Common myeloid progenitor, CD34-positive (primary cell): ENCODE measurements at regions not wholly inside any gene's neighbourhood (a gene's known extent, or its start where the extent isn't known, plus 50 kb on each side); places are given as distances from the start of the nearest gene placed in this dataset.

Source experiments
- CTCF ChIA-PET: fragments of 350-600 bp; sonication (Branson Sonifier 250); formaldehyde crosslinking; loops from one replicate; lab custom pipeline; 2021; ENCODE audit warnings: antibody characterized with exemption; lab: Charles Lee
- POLR2A ChIA-PET: fragments of 350-600 bp; sonication (Branson Sonifier 250); formaldehyde crosslinking; loops from one replicate; lab custom pipeline; 2021; ENCODE audit warnings: antibody characterized with exemption; lab: Charles Lee
- DNase-seq, 3 donors: peaks; one replicate each; pipeline versions ENCODE4 v3.0.0 to v3.0.0-alpha.2; 2013
- H3K27ac ChIP-seq, 2 experiments: 1 replicate in 1 of 2; 2 replicates in 1 of 2; pipeline ENCODE4 v1.7.0; 2013; ENCODE audit warnings: inconsistent platforms in 2 of 2, low read length in 2 of 2, mild to moderate bottlenecking in 2 of 2, low read depth in 1 of 2, moderate library complexity in 1 of 2; ENCODE audit not compliant: severe bottlenecking in 2 of 2, insufficient read depth in 1 of 2, poor library complexity in 1 of 2
- H3K27me3 ChIP-seq, 5 experiments: replicated peaks in 2 of 5; 1 replicate in 3 of 5; 2 replicates in 2 of 5; pipeline versions ENCODE4 v1.6.1 to v1.7.0; 2013; ENCODE audit warnings: low read length in 4 of 5, mild to moderate bottlenecking in 2 of 5, moderate library complexity in 2 of 5, inconsistent platforms in 1 of 5; ENCODE audit not compliant: insufficient read depth in 5 of 5, control insufficient read depth in 4 of 5
- H3K36me3 ChIP-seq, 4 experiments: 1 replicate in 2 of 4; 2 replicates in 2 of 4; pipeline versions ENCODE4 v1.6.1 to v1.7.0; 2013; ENCODE audit warnings: low read length in 3 of 4, control low read depth in 1 of 4, mild to moderate bottlenecking in 1 of 4; ENCODE audit not compliant: control insufficient read depth in 4 of 4, insufficient read depth in 4 of 4
- H3K4me1 ChIP-seq, 4 experiments: 1 replicate in 3 of 4; 2 replicates in 1 of 4; pipeline versions ENCODE4 v1.6.1 to v1.7.1; 2013; ENCODE audit warnings: low read length in 3 of 4, mild to moderate bottlenecking in 3 of 4, control low read depth in 1 of 4, inconsistent platforms in 1 of 4, moderate library complexity in 1 of 4; ENCODE audit not compliant: control insufficient read depth in 4 of 4, insufficient read depth in 4 of 4; ENCODE audit errors: control extremely low read depth in 1 of 4
- H3K4me3 ChIP-seq, 7 experiments: 1 replicate in 4 of 7; 2 replicates in 3 of 7; pipeline versions ENCODE4 v1.5.1 to v1.7.0; 2013; ENCODE audit warnings: mild to moderate bottlenecking in 7 of 7, low read length in 6 of 7, moderate library complexity in 6 of 7, inconsistent platforms in 2 of 7, low read depth in 2 of 7, control low read depth in 1 of 7; ENCODE audit not compliant: insufficient read depth in 4 of 7, control insufficient read depth in 1 of 7; ENCODE audit errors: extremely low read depth in 1 of 7
- H3K9me3 ChIP-seq, 5 experiments: 1 replicate in 4 of 5; 2 replicates in 1 of 5; pipeline versions ENCODE4 v1.6.1 to v1.7.1; 2013; ENCODE audit warnings: low read length in 4 of 5, mild to moderate bottlenecking in 2 of 5, inconsistent platforms in 1 of 5, low read depth in 1 of 5, moderate library complexity in 1 of 5; ENCODE audit not compliant: control insufficient read depth in 4 of 5, insufficient read depth in 2 of 5; ENCODE audit errors: control extremely low read depth in 1 of 5
- WGBS: methylation state at CpG from one replicate; pipeline ENCODE4 v1.1.5; 2013; ENCODE audit not compliant: insufficient coverage; 5-methylcytosine and 5-hydroxymethylcytosine counted together

- H3K27ac ChIP-seq = no peak overlapping the region
- no peak overlapping the region for H3K4me3 ChIP-seq
- CTCF ChIA-PET = no interaction called here
- peaks cover 0 to 4% (median 3%) of the 10 kb centered on the region in 5 experiments for H3K9me3 ChIP-seq
- 100% methylated on average over 1 of the region's 7 CpGs for WGBS
- POLR2A ChIA-PET = no interaction called here
- H3K4me1 ChIP-seq = no peaks in the 10 kb centered on the region
- no peaks in the 10 kb centered on the region for H3K36me3 ChIP-seq
- DNase-seq = no peak
- no peaks in the 10 kb centered on the region for H3K27me3 ChIP-seq
Measured at GRCh38 chr21:19547951-19548840, 1144.6 kb upstream of the TMPRSS15 start.

GRCh38 chr21:19553919-19554615, 1150.5 kb upstream of the TMPRSS15 start:
- DNase-seq = no peak
- ChIA-PET CTCF (interaction anchor here (1.5 kb wide), 1 partner anchor 15 kb away, joined by 3 read pairs; no protein-coding TSS in a partner anchor), POLR2A (no interaction called here)
- peaks cover 0 to 4% (median 0%) of the 10 kb centered on the region in 5 experiments for H3K9me3 ChIP-seq
- no peak overlapping the region for H3K27ac ChIP-seq
- H3K27me3 ChIP-seq = no peaks in the 10 kb centered on the region
- no peaks in the 10 kb centered on the region for H3K4me1 ChIP-seq
- no peaks in the 10 kb centered on the region for H3K36me3 ChIP-seq
- WGBS = 84% methylated on average over 2 of the region's 2 CpGs
- H3K4me3 ChIP-seq = no peak overlapping the region

- no peak overlapping the region for H3K4me3 ChIP-seq
- no peak for DNase-seq
- H3K27ac ChIP-seq = no peak overlapping the region
- 94% methylated on average over 3 of the region's 4 CpGs for WGBS
- POLR2A ChIA-PET = no interaction called here
- H3K9me3 ChIP-seq = peaks cover 0 to 3% (median 0%) of the 10 kb centered on the region in 5 experiments
- no peaks in the 10 kb centered on the region for H3K4me1 ChIP-seq
- H3K27me3 ChIP-seq = no peaks in the 10 kb centered on the region
- CTCF ChIA-PET = no interaction called here
- no peaks in the 10 kb centered on the region for H3K36me3 ChIP-seq
Measured at GRCh38 chr21:19557046-19557445, 1153.5 kb upstream of the TMPRSS15 start.

GRCh38 chr21:19557488-19557887, 1153.9 kb upstream of the TMPRSS15 start:
- Histone ChIP-seq H3K4me1 (no peaks in the 10 kb centered on the region), H3K27me3 (no peaks in the 10 kb centered on the region), H3K9me3 (peaks cover 0 to 1% (median 0%) of the 10 kb centered on the region in 5 experiments), H3K4me3 (no peak overlapping the region), H3K36me3 (no peaks in the 10 kb centered on the region), H3K27ac (no peak overlapping the region)
- no peak for DNase-seq
- no CpG with 5 or more reads among the region's 4 CpGs for WGBS
- CTCF ChIA-PET = no interaction called here
- POLR2A ChIA-PET = no interaction called here

GRCh38 chr21:19565587-19565986, 1162.0 kb upstream of the TMPRSS15 start:
- H3K4me3 ChIP-seq = no peak overlapping the region
- no peaks in the 10 kb centered on the region for H3K36me3 ChIP-seq
- CTCF ChIA-PET = no interaction called here
- no CpG with 5 or more reads among the region's 3 CpGs for WGBS
- no peaks in the 10 kb centered on the region for H3K27me3 ChIP-seq
- no peaks in the 10 kb centered on the region for H3K9me3 ChIP-seq
- no peaks in the 10 kb centered on the region for H3K4me1 ChIP-seq
- POLR2A ChIA-PET = no interaction called here
- peak; percentile 2 to 16 (median 12) for DNase-seq
- no peak overlapping the region for H3K27ac ChIP-seq

GRCh38 chr21:19566975-19567374, 1163.4 kb upstream of the TMPRSS15 start:
- no peak for DNase-seq
- no peak overlapping the region for H3K27ac ChIP-seq
- H3K36me3 ChIP-seq = no peaks in the 10 kb centered on the region
- H3K4me3 ChIP-seq = no peak overlapping the region
- H3K9me3 ChIP-seq = no peaks in the 10 kb centered on the region
- POLR2A ChIA-PET = no interaction called here
- H3K4me1 ChIP-seq = no peaks in the 10 kb centered on the region
- CTCF ChIA-PET = no interaction called here
- no peaks in the 10 kb centered on the region for H3K27me3 ChIP-seq

GRCh38 chr21:19577381-19577780, 1173.8 kb upstream of the TMPRSS15 start:
- H3K9me3 ChIP-seq = peaks cover 0 to 2% (median 0%) of the 10 kb centered on the region in 5 experiments
- no peaks in the 10 kb centered on the region for H3K36me3 ChIP-seq
- no peaks in the 10 kb centered on the region for H3K4me1 ChIP-seq
- H3K27me3 ChIP-seq = no peaks in the 10 kb centered on the region
- no peak overlapping the region for H3K4me3 ChIP-seq
- ChIA-PET CTCF (interaction anchor here (0.6 kb wide), 1 partner anchor 1991 kb away, joined by 4 read pairs; no protein-coding TSS in a partner anchor), POLR2A (no interaction called here)
- WGBS = 100% methylated on average over 2 of the region's 3 CpGs
- H3K27ac ChIP-seq = no peak overlapping the region
- no peak for DNase-seq
